HG03521 (cell line): ENCODE measurements at regions not wholly inside any gene's neighbourhood (a gene's known extent, or its start where the extent isn't known, plus 50 kb on each side); places are given as distances from the start of the nearest gene placed in this dataset.
"Not testable (repeated sequence)": the region's sequence is repeated elsewhere in the genome, so short reads cannot be mapped to it uniquely, and the experiment has no call there.

ENCODE experiments used
- ATAC-seq: cut with Tn5 transposase; IDR thresholded peaks from one replicate; pipeline ENCODE4 v1.9.1; 2021; ENCODE audit warnings: mild to moderate bottlenecking, moderate library complexity; ENCODE audit not compliant: unreplicated experiment

DNA sequence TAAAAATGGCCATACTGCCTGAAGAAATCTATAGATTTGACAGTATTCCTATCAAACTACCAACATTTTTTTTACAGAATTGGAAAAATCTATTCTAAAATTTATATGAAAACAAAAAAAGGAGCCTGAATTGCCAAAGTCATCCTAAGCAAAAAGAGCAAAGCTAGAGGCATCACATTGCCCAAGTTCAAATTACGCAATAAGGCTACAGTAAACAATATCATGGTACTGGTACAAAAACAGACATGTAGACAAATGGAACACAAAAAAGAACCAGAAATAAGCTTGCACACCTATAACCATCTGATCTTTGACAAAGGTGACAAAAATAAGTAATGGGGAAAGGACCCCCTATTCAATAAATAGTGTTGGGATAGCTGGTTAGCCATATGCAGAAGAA, 50.2 kb upstream of the THSD7B start:
- ATAC-seq = no peak

DNA sequence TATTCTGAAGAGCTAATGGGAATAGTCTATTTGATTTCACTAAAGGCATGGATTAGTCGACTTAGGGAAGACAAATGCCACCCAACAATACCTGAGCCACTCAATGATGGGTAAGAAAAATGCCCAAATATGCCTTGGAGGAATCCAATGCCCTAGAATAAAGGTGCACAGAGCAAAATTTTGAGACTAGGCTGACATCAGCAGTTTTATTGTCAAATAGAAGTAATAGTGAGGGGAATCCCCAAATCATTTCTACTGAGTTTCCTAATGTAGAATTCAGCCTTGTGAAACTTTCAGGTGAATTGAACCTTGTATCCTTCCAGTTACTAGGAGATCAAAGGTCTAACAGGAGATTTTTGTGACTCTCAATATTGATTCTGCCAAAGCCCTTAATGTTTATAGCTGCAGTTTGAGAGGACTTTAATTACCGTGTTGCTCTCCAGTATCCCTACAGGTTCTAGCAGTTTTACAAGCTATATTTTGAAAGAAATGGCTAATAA, 50.8 kb upstream of the THSD7B start:
- no peak for ATAC-seq

DNA sequence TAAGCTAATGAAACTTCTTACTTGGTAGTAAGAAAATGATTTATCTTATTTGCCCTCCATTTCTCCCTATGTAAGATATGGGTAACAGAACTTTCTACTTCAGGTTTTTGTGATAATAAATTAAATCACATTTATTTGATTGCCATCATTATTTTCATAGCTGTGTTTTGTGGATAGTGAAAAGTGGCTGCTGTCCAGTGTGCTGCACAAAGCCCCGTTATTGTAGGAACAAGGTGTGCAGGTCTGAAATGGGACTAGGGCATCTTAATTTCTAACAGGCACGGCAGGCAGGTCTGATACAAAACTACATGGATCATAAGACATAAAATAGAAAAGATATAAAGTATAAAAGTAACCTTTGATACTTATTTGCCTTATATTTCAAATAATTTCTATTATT, 51.6 kb upstream of the THSD7B start:
- ATAC-seq = no peak

DNA sequence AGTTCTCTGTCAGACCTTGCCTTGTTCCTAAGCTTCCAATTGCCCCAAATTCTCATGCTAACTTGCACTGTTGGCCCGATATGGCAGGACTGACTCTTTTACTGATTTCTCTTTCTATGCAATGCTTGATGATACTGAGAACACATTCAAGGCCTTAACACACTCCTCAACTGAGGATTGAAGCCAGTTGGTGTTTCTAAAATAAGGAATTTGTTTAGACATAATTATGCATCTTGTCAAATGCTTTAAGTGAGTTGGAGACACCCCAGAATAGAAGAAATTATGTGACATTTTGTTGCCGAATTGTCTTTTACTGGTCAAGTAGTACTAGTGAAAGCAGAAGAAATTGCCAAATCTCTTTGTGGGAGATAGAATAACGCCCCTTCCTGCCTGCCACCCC, 60.0 kb upstream of the THSD7B start:
- ATAC-seq = no peak

DNA sequence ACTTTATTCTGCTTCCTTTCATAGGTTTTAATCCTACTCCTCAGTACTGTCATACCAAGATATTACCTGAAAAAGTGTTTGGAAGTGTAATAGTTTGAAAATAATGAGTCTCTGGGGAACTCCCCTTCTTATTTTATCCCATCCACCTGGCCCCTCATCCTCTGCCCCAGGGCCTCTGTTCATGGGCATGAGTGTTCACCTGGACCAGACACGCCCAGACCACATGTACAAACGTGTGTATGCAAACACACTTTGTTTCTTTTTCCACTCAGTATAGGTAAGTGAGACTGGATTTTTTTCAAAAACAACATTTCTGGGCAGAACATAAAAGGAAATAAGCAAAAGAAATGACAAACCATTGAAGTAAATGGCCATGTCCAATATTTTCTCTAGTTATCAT, 62.1 kb upstream of the THSD7B start:
- ATAC-seq = no peak

DNA sequence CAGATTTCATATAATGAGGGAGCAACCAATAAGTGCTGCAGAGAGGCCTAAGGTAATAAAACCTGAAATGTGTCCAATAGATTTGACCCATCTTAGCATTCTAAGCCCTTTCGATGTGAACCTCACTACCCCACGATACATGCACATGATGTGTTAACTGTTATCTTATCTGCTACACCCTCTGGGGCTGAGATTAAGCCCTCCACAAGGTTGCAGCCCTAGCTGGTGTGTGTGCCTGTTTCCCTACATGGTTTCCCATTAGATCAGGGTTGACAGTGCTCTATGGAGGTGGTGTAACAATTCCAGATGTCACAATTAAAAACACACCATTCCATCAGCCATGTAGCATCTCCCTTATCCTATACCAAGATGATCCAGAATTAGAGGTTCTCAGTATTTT, 68.9 kb upstream of the THSD7B start:
- ATAC-seq = no peak

DNA sequence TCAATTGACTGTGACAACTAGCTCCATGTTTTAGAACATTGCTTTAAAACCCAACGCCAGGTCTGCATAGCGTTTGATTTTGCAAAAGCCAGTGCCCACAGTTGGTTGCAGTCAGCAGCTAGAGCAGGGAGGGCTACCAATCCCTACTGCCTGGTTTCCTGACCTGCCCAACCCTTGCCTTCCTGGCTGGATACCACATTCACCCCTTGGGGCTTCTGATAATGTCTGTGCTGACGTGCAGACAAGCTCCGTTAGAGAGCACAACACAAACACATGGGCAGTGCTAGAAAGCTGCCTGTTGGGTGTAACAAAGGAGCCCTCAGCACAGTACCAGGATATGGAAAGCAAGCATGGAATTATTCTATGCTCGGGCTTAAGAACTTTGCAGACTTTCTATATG, 71.4 kb upstream of the THSD7B start:
- no peak for ATAC-seq

DNA sequence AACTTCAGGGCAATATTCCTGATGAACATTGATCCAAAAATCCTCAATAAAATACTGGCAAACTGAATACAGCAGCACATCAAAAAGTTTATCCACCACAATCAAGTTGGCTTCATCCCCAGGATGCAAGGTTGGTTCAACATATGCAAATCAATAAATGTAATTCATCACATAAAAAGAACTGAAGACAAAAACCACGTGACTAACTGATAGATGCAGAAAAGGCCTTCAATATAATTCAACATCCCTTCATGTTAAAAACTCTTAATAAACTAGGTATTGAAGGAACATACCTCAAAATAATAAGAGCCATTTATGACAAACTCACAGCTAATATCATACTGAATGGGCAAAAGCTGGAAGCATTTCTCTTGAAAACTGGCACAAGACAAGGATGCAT, 85.3 kb upstream of the THSD7B start:
- ATAC-seq = not testable (repeated sequence)

DNA sequence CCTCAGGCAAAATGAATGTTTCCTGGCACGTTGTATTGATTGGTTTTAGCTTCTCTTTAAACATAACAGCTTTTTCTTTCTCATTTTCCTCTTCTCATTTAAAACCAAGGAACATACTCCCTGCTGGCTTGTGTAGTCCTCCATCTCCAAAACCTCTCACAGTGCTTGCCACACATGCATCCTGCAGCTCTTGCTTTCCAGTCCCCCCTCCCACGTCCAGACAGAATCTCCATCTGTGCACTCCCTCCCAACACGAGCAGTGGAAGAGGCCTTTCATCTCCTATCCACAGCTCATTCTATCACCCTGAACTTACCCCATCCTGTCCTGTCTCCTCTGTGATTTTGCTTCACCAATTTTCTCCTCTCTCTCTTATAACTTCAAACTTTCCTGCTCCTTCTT, 99.6 kb upstream of the THSD7B start:
- ATAC-seq = no peak

DNA sequence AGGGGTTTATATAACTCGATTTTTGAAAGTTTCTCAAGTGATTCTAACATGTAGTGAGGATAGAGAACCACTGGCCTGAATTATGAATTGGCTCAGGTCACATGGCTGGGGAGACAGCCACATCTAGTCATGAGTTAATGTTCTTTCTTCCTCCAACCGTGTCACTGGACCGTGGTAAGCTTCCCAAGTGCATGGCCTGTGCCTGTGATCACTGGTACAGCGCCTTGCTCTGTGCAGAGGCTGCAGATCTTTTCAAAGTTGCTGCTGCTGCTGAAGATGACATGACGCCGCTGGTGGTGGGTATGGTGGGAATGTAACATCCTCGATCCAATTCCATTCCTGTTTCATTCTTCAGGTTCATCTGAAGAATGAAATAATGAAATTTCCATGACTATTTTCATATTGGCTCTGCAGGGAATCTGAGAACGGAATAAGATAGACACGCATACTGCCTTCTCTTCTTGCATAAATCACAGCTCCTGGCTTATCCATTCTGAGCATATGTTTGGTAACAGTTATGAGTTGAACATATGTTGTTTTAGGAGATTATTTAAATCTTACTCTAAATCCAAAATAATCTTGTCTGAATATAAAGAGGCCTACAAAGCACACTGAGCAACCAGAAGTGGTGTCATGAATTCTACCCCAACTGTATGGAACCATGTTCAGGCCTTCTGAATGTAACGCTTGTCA, 100.5 kb upstream of the THSD7B start:
- no peak for ATAC-seq

DNA sequence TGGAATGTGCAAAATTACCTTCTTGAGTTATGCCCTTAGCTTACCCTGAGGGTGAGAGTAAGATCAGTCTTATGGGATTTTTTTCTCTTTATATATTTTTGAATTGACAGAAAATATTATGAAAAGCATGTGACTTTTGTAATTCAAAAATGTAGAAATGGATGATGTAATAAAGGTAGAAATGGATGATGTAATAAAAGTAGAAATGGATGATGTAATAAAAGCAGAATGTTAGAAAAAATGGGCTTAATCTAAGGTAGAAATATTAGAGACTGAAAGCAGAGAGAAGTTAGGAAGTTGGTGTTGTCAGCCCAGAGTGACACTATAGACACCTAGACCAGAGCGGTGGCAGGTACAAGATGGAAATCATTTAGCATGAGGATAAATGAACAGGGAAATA, 107.1 kb upstream of the THSD7B start:
- ATAC-seq = no peak

DNA sequence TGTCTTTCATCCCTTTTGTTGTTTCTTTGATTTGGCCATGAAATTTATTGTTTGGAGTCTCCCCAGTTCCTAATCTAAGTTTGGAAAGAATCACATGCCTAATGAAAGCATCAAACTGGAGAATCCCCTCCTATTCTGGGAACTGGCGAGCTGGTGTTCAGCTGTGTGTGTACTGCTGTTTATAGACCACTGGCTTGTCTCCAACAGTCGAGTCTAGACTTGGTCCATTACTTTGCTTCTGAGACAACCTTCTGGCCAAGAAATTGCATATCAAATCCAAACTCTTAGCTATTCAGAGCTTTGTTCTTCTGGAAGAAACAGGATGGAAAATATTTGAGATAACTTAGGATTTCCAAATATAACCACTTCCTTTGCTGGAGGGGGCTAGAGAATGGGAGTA, 111.5 kb upstream of the THSD7B start:
- ATAC-seq = no peak

DNA sequence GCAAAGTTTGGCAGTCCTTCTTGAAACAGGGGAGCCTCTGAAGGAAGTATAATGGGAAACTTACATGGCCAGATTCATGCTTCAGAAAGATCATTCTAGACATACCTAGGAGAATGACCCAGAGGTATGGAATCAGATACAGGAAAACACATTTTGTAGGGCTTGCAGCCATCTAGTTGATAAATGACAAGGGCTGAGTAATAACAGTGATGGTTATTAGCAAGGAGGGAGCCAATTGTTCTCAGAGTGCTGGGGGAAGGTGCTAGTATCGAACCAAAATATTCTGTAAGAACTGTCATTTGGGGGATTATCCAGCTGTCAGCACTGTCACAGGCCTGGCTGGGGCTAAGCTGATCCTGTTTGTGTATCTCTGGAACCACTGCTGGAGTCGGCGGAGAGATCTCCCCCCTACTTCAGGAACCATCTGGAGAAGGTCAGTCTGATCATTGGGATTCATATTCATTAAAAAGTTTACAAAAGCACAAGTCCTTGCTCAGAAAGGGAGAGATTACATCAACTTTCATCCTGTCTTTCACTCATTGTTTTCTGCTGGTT, 113.8 kb upstream of the THSD7B start:
- no peak for ATAC-seq

DNA sequence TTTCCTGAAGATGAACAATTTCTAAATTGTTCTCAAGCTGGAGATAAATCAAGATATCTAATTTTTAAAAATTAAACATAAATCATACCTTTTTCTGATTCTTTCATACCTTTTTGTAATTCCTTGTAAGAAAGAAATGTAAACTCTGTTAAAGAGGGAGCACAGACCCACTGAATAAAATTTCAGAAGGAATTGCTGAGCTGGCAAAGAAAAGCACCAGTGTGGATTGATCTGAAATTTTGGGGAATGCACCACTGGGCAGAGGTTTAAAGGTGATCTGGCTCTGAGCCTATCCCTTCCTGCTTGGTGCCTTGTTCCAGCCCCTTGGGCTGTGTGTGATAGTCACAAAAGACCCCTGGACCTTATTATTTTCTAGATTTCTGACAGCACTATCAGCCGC, 118.3 kb upstream of the THSD7B start:
- no peak for ATAC-seq

DNA sequence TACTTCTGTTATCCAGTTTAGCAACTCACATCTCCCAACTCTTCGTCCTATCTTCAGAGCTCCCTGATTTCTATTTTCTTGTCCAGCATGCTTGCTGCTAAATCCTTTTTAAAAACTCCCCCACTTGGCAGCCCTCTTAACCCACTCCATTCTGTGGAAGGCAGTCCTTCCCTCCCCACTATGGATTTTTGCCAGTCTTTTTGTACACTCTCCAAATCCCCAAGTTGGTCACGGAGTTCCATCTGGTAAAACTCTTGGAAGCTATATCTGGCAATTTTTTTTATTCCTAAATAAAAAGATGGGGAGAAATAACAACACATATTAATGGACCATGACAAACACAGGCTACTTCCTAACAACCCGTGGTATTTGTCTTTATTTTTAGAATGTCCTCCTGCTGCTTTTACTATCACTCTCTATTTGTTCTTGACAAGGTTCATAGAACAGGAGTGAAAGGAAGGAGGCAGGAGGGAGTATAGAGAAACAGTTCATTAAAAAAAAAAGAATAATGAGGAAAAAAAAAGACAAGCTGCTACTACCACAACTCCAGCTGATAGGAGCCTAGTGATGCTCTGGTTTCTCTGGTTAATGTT, 120.0 kb upstream of the THSD7B start:
- no peak for ATAC-seq

DNA sequence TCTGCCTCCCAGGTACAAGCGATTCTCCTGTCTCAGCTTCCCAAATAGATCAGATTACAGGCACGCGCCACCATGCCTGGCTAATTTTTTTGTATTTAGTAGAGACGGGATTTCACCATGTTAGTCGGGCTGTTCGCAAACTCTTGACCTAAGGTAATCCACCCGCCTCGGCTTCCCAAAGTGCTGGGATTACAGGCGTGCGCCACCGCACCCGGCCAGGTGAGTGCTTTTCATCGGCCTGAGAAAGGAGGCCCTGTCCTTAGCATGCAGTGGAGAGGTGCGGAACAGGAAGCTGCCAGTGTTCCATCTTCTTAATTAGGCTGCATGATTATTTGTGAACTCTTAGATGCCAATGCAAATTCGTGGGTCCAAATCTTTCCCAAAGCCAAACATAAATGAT, 125.7 kb upstream of the THSD7B start:
- ATAC-seq = no peak

DNA sequence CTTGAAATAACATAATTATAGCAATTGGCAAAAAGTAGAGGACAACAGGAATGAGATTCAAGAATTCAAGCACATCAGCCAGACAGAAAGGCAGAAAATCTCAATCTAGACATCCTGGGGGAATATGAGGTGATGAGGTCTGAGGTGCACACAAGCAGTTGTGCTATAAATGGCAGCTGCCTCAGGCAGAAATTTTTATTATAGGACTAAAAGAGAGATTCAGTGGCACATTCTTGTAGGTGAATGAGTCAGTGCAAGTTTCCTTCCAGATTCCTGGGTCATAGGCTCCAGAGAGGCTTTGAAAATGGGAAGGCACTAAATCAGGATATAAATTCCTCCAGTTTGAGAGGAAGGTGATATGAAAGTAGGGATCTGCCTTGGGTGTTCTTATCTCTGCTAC, 127.2 kb upstream of the THSD7B start:
- no peak for ATAC-seq

DNA sequence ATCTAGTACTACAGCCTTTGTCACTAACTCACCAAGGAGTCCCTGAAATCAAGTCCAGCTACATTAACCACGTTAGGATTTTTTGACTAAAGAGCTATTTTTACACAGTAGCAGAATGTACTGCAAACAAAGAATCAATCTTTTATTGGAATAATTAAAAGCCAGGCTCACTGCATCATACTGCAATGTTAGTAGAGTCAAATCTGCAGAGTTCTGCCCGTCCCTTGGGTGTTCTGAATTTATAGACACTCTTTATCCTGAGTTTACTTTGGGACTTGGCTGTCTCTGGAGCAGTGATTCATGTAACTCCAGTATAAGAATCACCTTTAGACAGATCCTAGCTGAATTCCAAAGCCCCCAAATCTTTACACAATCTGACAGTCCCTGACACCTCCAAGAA, 127.9 kb upstream of the THSD7B start:
- no peak for ATAC-seq

DNA sequence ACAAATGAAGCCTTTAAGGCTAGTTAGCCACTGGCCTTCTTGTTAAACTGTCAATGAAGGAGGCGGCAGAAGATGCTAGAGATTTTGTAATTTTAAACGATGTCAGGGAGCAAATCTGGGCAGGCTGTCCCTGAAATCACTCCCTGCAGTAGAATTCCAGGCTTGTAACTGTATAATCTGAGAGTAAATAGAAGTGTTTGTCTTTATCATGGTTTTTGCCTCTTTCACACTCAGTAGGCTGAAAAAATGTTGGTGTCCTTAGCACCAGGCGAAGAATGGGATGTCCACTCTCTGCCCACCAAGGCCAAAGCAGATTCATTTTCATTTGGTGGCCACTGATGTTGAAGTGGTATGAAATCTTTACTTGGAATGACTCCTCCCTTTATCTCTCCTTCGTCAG, 136.9 kb upstream of the THSD7B start:
- ATAC-seq = no peak

DNA sequence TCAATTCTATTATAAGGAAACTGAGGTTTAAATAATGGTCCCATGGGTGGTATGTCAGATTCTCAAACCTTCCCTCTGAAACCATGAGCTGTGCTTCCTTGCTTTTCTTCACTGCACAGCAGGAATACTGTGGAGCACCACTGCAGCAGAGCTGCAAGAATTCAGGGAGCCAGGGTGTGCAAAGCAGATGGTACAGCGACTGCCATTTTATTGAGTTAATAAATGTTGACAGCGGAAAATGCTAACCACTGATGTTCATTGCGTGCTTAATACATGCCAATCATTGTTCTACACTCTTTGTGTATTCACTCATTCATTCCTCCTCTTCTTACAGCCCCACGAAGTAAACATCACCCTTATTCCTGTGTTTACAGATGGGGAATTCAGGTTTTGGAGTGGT, 152.2 kb upstream of the THSD7B start:
- ATAC-seq = no peak

DNA sequence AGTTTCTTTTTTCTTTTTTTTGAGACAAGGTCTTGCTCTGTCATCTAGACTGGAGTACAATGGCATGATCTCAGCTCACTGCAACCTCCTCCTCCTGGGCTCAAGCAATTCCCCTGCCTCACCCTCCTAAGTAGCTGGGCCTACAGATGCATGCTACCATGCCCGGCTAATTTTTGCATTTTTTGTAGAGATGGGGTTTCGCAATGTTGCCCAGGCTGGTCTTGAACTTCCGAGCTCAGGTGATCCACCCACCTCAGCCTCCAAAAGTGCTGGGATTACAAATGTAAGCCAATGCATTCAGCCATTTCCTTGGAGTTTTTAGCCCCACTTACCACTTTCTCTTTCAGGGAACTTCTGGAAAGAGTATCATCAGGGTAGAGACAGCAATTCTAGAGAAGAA, 153.3 kb upstream of the THSD7B start:
- ATAC-seq = no peak

DNA sequence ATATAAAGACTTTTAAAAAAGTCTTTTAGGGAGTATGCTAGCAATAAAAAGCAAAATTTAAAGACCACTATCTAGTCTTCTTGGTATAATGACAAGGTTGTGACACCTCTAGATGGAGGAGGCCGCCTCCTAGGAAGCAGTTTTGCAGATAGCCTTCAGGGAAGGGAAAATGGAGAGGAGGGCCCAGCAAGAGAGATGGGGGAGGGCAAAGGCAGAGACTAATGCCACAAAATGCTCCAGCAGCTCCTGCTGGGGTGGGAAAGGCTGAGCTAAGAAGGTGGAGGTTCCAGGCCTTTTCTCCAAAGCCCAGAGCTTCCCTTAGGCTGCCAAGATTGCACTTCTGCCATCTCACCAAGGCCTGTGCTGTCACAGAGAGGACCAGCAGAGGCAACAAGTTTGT, 153.9 kb upstream of the THSD7B start:
- ATAC-seq = no peak
